HK-2 (cell line): ENCODE measurements at regions not wholly inside any gene's neighbourhood (a gene's known extent, or its start where the extent isn't known, plus 50 kb on each side); places are given as distances from the start of the nearest gene placed in this dataset.
"Not testable (repeated sequence)": the region's sequence is repeated elsewhere in the genome, so short reads cannot be mapped to it uniquely, and the experiment has no call there.

ENCODE experiments used
- DNase-seq: peaks from one replicate; pipeline ENCODE4 v3.0.0-alpha.2; 2018; ENCODE audit not compliant: unreplicated experiment

GRCh38 chr4:149870008-149870407 is 54.4 kb upstream of the IQCM start:
- DNase-seq, result no peak

GRCh38 chr4:149881744-149882143 is 66.1 kb upstream of the IQCM start:
- DNase-seq, result no peak

GRCh38 chr4:149882251-149882650 is 66.6 kb upstream of the IQCM start:
- no peak for DNase-seq

GRCh38 chr4:149884046-149884445 is 68.4 kb upstream of the IQCM start:
- DNase-seq, result no peak

- DNase-seq, result peak; percentile 12
These were observed 69.0 kb upstream of the IQCM start for GRCh38 chr4:149884529-149885181.

- DNase-seq, result no peak
These were observed 70.3 kb upstream of the IQCM start for GRCh38 chr4:149885896-149886295.

GRCh38 chr4:149886786-149887490 is 71.3 kb upstream of the IQCM start:
- DNase-seq, result no peak

- DNase-seq, result no peak
These were observed 74.3 kb upstream of the IQCM start for GRCh38 chr4:149889991-149890390.

GRCh38 chr4:149890531-149890930 is 74.9 kb upstream of the IQCM start:
- DNase-seq, result no peak

GRCh38 chr4:149891426-149891825 is 75.8 kb upstream of the IQCM start:
- DNase-seq, result no peak

GRCh38 chr4:149896432-149896831 is 80.8 kb upstream of the IQCM start:
- DNase-seq, result peak; percentile 26

GRCh38 chr4:149897783-149898182 is 82.1 kb upstream of the IQCM start:
- no peak for DNase-seq

- DNase-seq, result no peak
These were observed 85.5 kb upstream of the IQCM start for GRCh38 chr4:149901128-149901527.

GRCh38 chr4:149902242-149902641 is 86.6 kb upstream of the IQCM start:
- no peak for DNase-seq

- DNase-seq, result no peak
These were observed 94.5 kb upstream of the IQCM start for GRCh38 chr4:149910177-149910576.

GRCh38 chr4:149910604-149911350 is 95.1 kb upstream of the IQCM start:
- DNase-seq, result no peak

- DNase-seq, result no peak
These were observed 95.7 kb upstream of the IQCM start for GRCh38 chr4:149911354-149911753.

GRCh38 chr4:149912000-149912399 is 96.4 kb upstream of the IQCM start:
- DNase-seq, result no peak

- DNase-seq, result peak; percentile 50
These were observed 98.8 kb upstream of the IQCM start for GRCh38 chr4:149914119-149915115.

GRCh38 chr4:149915735-149916134 is 100.1 kb upstream of the IQCM start:
- not testable (repeated sequence) for DNase-seq

- no peak for DNase-seq
These were observed 108.1 kb upstream of the IQCM start for GRCh38 chr4:149923736-149924135.

- no peak for DNase-seq
These were observed 111.9 kb upstream of the IQCM start for GRCh38 chr4:149927514-149927913.
